ENCODE measurements at regions not wholly inside any gene's neighbourhood (a gene's known extent, or its start where the extent isn't known, plus 50 kb on each side); places are given as distances from the start of the nearest gene placed in this dataset.

GRCh38 chr1:96971849-96972602, 250.4 kb downstream of the PTBP2 start:
- Histone ChIP-seq H3K79me1 (ENCODE audit: low read length) (no peaks in the 10 kb centered on the region), H4K8ac (ENCODE audit: low read depth, low read length) (no peak overlapping the region), H3K4me3 (ENCODE audit: low read length) (no peak overlapping the region), H2AK5ac (ENCODE audit: low read length) (no peak overlapping the region), H3K23ac (ENCODE audit: low read length) (no peak overlapping the region), H2BK15ac (replicated peaks; ENCODE audit: low read depth) (no peak overlapping the region), H3K79me2 (ENCODE audit: control insufficient read depth, insufficient read depth, low read length) (no peaks in the 10 kb centered on the region), H3K18ac (ENCODE audit: low read length) (no peak overlapping the region), H3K27me3 (ENCODE audit: insufficient read depth, low read length, poor library complexity) (no peaks in the 10 kb centered on the region), H3K4ac (ENCODE audit: low read depth, low read length) (no peak overlapping the region), H3K9ac (ENCODE audit: low read length) (no peak overlapping the region), H3K4me1 (ENCODE audit: control insufficient read depth, low read depth, low read length) (no peaks in the 10 kb centered on the region), H2BK5ac (ENCODE audit: low read length) (no peak overlapping the region), H3K4me2 (ENCODE audit: low read length) (no peak overlapping the region), H3K36me3 (ENCODE audit: control insufficient read depth, insufficient read depth, low read length) (no peaks in the 10 kb centered on the region), H3K27ac (ENCODE audit: low read depth, low read length) (no peak overlapping the region), H2BK120ac (ENCODE audit: low read depth, low read length) (no peak overlapping the region), H3K56ac (ENCODE audit: low read length) (no peak overlapping the region), H4K5ac (ENCODE audit: low read length) (no peak overlapping the region)
- WGBS (ENCODE audit: extremely low coverage, insufficient coverage, low lambda C conversion rate): no CpG with 5 or more reads among the region's 8 CpGs
- no peak for DNase-seq

- H3K23ac ChIP-seq (ENCODE audit: low read length): no peak overlapping the region
- H3K4me3 ChIP-seq (ENCODE audit: low read length): no peak overlapping the region
- H4K5ac ChIP-seq (ENCODE audit: low read length): no peak overlapping the region
- H3K27ac ChIP-seq (ENCODE audit: low read depth, low read length): no peak overlapping the region
- no peak overlapping the region for H3K18ac ChIP-seq (ENCODE audit: low read length)
- H3K56ac ChIP-seq (ENCODE audit: low read length): no peak overlapping the region
- no CpG with 5 or more reads among the region's 1 CpG for WGBS (ENCODE audit: extremely low coverage, insufficient coverage, low lambda C conversion rate)
- H3K4ac ChIP-seq (ENCODE audit: low read depth, low read length): no peak overlapping the region
- H3K4me1 ChIP-seq (ENCODE audit: control insufficient read depth, low read depth, low read length): no peaks in the 10 kb centered on the region
- H3K27me3 ChIP-seq (ENCODE audit: insufficient read depth, low read length, poor library complexity): no peaks in the 10 kb centered on the region
- H3K4me2 ChIP-seq (ENCODE audit: low read length): no peak overlapping the region
- no peak overlapping the region for H3K9ac ChIP-seq (ENCODE audit: low read length)
- no peak overlapping the region for H2BK5ac ChIP-seq (ENCODE audit: low read length)
- H4K8ac ChIP-seq (ENCODE audit: low read depth, low read length): no peak overlapping the region
- H3K79me1 ChIP-seq (ENCODE audit: low read length): no peaks in the 10 kb centered on the region
- H3K36me3 ChIP-seq (ENCODE audit: control insufficient read depth, insufficient read depth, low read length): no peaks in the 10 kb centered on the region
- DNase-seq: no peak
- H2AK5ac ChIP-seq (ENCODE audit: low read length): no peak overlapping the region
- no peak overlapping the region for H2BK120ac ChIP-seq (ENCODE audit: low read depth, low read length)
- H3K79me2 ChIP-seq (ENCODE audit: control insufficient read depth, insufficient read depth, low read length): no peaks in the 10 kb centered on the region
- no peak overlapping the region for H2BK15ac ChIP-seq (replicated peaks; ENCODE audit: low read depth)
Observed at GRCh38 chr1:96973605-96974004, 252.0 kb downstream of the PTBP2 start.

- Histone ChIP-seq H3K9ac (ENCODE audit: low read length) (no peak overlapping the region), H3K18ac (ENCODE audit: low read length) (no peak overlapping the region), H3K4me3 (ENCODE audit: low read length) (no peak overlapping the region), H3K27ac (ENCODE audit: low read depth, low read length) (no peak overlapping the region), H3K4me2 (ENCODE audit: low read length) (no peak overlapping the region), H3K56ac (ENCODE audit: low read length) (no peak overlapping the region), H4K8ac (ENCODE audit: low read depth, low read length) (no peak overlapping the region), H2BK5ac (ENCODE audit: low read length) (no peak overlapping the region), H2BK120ac (ENCODE audit: low read depth, low read length) (no peak overlapping the region), H4K5ac (ENCODE audit: low read length) (no peak overlapping the region), H3K79me2 (ENCODE audit: control insufficient read depth, insufficient read depth, low read length) (no peaks in the 10 kb centered on the region), H3K36me3 (ENCODE audit: control insufficient read depth, insufficient read depth, low read length) (no peaks in the 10 kb centered on the region), H2AK5ac (ENCODE audit: low read length) (no peak overlapping the region), H3K4me1 (ENCODE audit: control insufficient read depth, low read depth, low read length) (no peaks in the 10 kb centered on the region), H3K4ac (ENCODE audit: low read depth, low read length) (no peak overlapping the region), H3K79me1 (ENCODE audit: low read length) (no peaks in the 10 kb centered on the region), H3K27me3 (ENCODE audit: insufficient read depth, low read length, poor library complexity) (no peaks in the 10 kb centered on the region), H2BK15ac (replicated peaks; ENCODE audit: low read depth) (no peak overlapping the region), H3K23ac (ENCODE audit: low read length) (no peak overlapping the region)
- DNase-seq: no peak
- no CpG with 5 or more reads among the region's 3 CpGs for WGBS (ENCODE audit: extremely low coverage, insufficient coverage, low lambda C conversion rate)
Observed at GRCh38 chr1:96978444-96978843, 256.9 kb downstream of the PTBP2 start.

- no peaks in the 10 kb centered on the region for H3K4me1 ChIP-seq (ENCODE audit: control insufficient read depth, low read depth, low read length)
- H3K27me3 ChIP-seq (ENCODE audit: insufficient read depth, low read length, poor library complexity): no peaks in the 10 kb centered on the region
- no peak overlapping the region for H3K18ac ChIP-seq (ENCODE audit: low read length)
- no peak overlapping the region for H2BK15ac ChIP-seq (replicated peaks; ENCODE audit: low read depth)
- H4K5ac ChIP-seq (ENCODE audit: low read length): no peak overlapping the region
- H3K27ac ChIP-seq (ENCODE audit: low read depth, low read length): no peak overlapping the region
- DNase-seq: no peak
- H3K36me3 ChIP-seq (ENCODE audit: control insufficient read depth, insufficient read depth, low read length): no peaks in the 10 kb centered on the region
- H3K4me3 ChIP-seq (ENCODE audit: low read length): no peak overlapping the region
- H3K79me2 ChIP-seq (ENCODE audit: control insufficient read depth, insufficient read depth, low read length): no peaks in the 10 kb centered on the region
- H3K56ac ChIP-seq (ENCODE audit: low read length): no peak overlapping the region
- H3K79me1 ChIP-seq (ENCODE audit: low read length): no peaks in the 10 kb centered on the region
- no peak overlapping the region for H2BK120ac ChIP-seq (ENCODE audit: low read depth, low read length)
- H3K9ac ChIP-seq (ENCODE audit: low read length): no peak overlapping the region
- no peak overlapping the region for H3K4me2 ChIP-seq (ENCODE audit: low read length)
- no peak overlapping the region for H2AK5ac ChIP-seq (ENCODE audit: low read length)
- WGBS (ENCODE audit: extremely low coverage, insufficient coverage, low lambda C conversion rate): no CpG with 5 or more reads among the region's 4 CpGs
- no peak overlapping the region for H3K4ac ChIP-seq (ENCODE audit: low read depth, low read length)
- H3K23ac ChIP-seq (ENCODE audit: low read length): no peak overlapping the region
- no peak overlapping the region for H4K8ac ChIP-seq (ENCODE audit: low read depth, low read length)
- H2BK5ac ChIP-seq (ENCODE audit: low read length): no peak overlapping the region
Observed at GRCh38 chr1:96978901-96979300, 257.3 kb downstream of the PTBP2 start.

GRCh38 chr1:96979304-96980268, 258.0 kb downstream of the PTBP2 start:
- H3K79me1 ChIP-seq (ENCODE audit: low read length): no peaks in the 10 kb centered on the region
- H4K5ac ChIP-seq (ENCODE audit: low read length): no peak overlapping the region
- no peak for DNase-seq
- H3K36me3 ChIP-seq (ENCODE audit: control insufficient read depth, insufficient read depth, low read length): no peaks in the 10 kb centered on the region
- no CpG with 5 or more reads among the region's 3 CpGs for WGBS (ENCODE audit: extremely low coverage, insufficient coverage, low lambda C conversion rate)
- no peak overlapping the region for H3K23ac ChIP-seq (ENCODE audit: low read length)
- H3K4ac ChIP-seq (ENCODE audit: low read depth, low read length): no peak overlapping the region
- no peak overlapping the region for H2BK15ac ChIP-seq (replicated peaks; ENCODE audit: low read depth)
- H3K27me3 ChIP-seq (ENCODE audit: insufficient read depth, low read length, poor library complexity): no peaks in the 10 kb centered on the region
- H2BK5ac ChIP-seq (ENCODE audit: low read length): no peak overlapping the region
- no peak overlapping the region for H3K9ac ChIP-seq (ENCODE audit: low read length)
- no peak overlapping the region for H3K4me2 ChIP-seq (ENCODE audit: low read length)
- H3K56ac ChIP-seq (ENCODE audit: low read length): no peak overlapping the region
- H3K79me2 ChIP-seq (ENCODE audit: control insufficient read depth, insufficient read depth, low read length): no peaks in the 10 kb centered on the region
- H2AK5ac ChIP-seq (ENCODE audit: low read length): no peak overlapping the region
- H3K4me1 ChIP-seq (ENCODE audit: control insufficient read depth, low read depth, low read length): no peaks in the 10 kb centered on the region
- H4K8ac ChIP-seq (ENCODE audit: low read depth, low read length): no peak overlapping the region
- no peak overlapping the region for H3K18ac ChIP-seq (ENCODE audit: low read length)
- no peak overlapping the region for H2BK120ac ChIP-seq (ENCODE audit: low read depth, low read length)
- H3K27ac ChIP-seq (ENCODE audit: low read depth, low read length): no peak overlapping the region
- no peak overlapping the region for H3K4me3 ChIP-seq (ENCODE audit: low read length)
